ENCODE measurements at regions not wholly inside any gene's neighbourhood (a gene's known extent, or its start where the extent isn't known, plus 50 kb on each side); places are given as distances from the start of the nearest gene placed in this dataset.

GRCh38 chrX:40867352-40867751 is 132.0 kb upstream of the MED14 start:
- H3K27ac ChIP-seq (ENCODE audit: insufficient read length, low read depth, low read length), result no peak overlapping the region
- WGBS (ENCODE audit: extremely low coverage, insufficient read length, low lambda C conversion rate), result no CpG with 5 or more reads among the region's 1 CpG
- no peak overlapping the region for H4K91ac ChIP-seq (ENCODE audit: insufficient read length, low read depth, low read length)
- H3K9ac ChIP-seq (ENCODE audit: extremely low read depth, insufficient read length, low read length), result no peak overlapping the region
- no peak overlapping the region for H2BK5ac ChIP-seq (ENCODE audit: insufficient read length, low read length)
- Mint-ChIP-seq H3K4me1 (peaks cover 2 to 5% of the 10 kb centered on the region in 2 experiments; a peak in 3 of 4 replicates), H3K36me3 (ENCODE audit: insufficient read depth in 1 of 3, low read depth in 3 of 3) (peaks cover 22 to 39% (median 37%) of the 10 kb centered on the region in 3 experiments), H3K9me3 (peaks cover 68 to 74% of the 10 kb centered on the region in 2 experiments), H3K27me3 (ENCODE audit: low read depth) (no peaks in the 10 kb centered on the region; the same call in 1 of the 2 replicates), H3K27ac (no peak overlapping the region), H3K4me3 (no peak overlapping the region)
- no peak overlapping the region for H2BK120ac ChIP-seq (ENCODE audit: low read depth, low read length, poor library complexity, severe bottlenecking)
- no peaks in the 10 kb centered on the region for H3K4me1 ChIP-seq (ENCODE audit: insufficient read depth, low read length)
- H3K4me2 ChIP-seq (ENCODE audit: insufficient read depth, insufficient read length, low read length), result no peak overlapping the region
- H2BK20ac ChIP-seq (ENCODE audit: low read depth, low read length, poor library complexity, severe bottlenecking), result no peak overlapping the region
- no peaks in the 10 kb centered on the region for H3K79me1 ChIP-seq (ENCODE audit: insufficient read depth, low read depth, low read length, poor library complexity, severe bottlenecking)
- no peak overlapping the region for H2BK15ac ChIP-seq (ENCODE audit: low read depth, low read length)
- H3T11ph ChIP-seq (ENCODE audit: low read length), result no peak overlapping the region
- no peak overlapping the region for H4K8ac ChIP-seq (replicated peaks; ENCODE audit: insufficient read length, low read depth, low read length)
- H3K18ac ChIP-seq (ENCODE audit: insufficient read length, low read depth, low read length), result no peak overlapping the region
- no peaks in the 10 kb centered on the region for H4K20me1 ChIP-seq (ENCODE audit: control insufficient read depth, insufficient read depth, insufficient read length)
- H3K79me2 ChIP-seq (ENCODE audit: insufficient read depth, low read length), result no peaks in the 10 kb centered on the region
- no peak overlapping the region for H3K56ac ChIP-seq (ENCODE audit: insufficient read length, low read depth, low read length)
- no peaks in the 10 kb centered on the region for H3K27me3 ChIP-seq (ENCODE audit: insufficient read depth, low read length)
- no peak for TF ChIP-seq CTCF (conservative IDR thresholded peaks at IDR 0.05)
- no peak overlapping the region for H2AK5ac ChIP-seq (ENCODE audit: insufficient read length, low read length)
- H4K5ac ChIP-seq (ENCODE audit: insufficient read length, low read depth, low read length), result no peak overlapping the region
- DNase-seq, result no peak
- H3K9me3 ChIP-seq (ENCODE audit: control insufficient read depth, low read depth, low read length), result no peaks in the 10 kb centered on the region
- H3K23me2 ChIP-seq (ENCODE audit: insufficient read length, low read depth, low read length, poor library complexity, severe bottlenecking), result no peaks in the 10 kb centered on the region
- no peak overlapping the region for H2BK12ac ChIP-seq (ENCODE audit: insufficient read length, low read depth, low read length)
- no peak overlapping the region for H3K14ac ChIP-seq (ENCODE audit: insufficient read depth, low read length)
- H3K23ac ChIP-seq (ENCODE audit: insufficient read length, low read depth, low read length), result no peak overlapping the region
- H2AFZ ChIP-seq (ENCODE audit: low read length), result no peak overlapping the region
- no peak overlapping the region for H3K4ac ChIP-seq (ENCODE audit: low read depth, low read length)
